OCI-LY3 (cell line): ENCODE measurements at regions not wholly inside any gene's neighbourhood (a gene's known extent, or its start where the extent isn't known, plus 50 kb on each side); places are given as distances from the start of the nearest gene placed in this dataset.

ENCODE experiments used
- H2AFZ ChIP-seq: fragments of 200-600, 300-600 bp; shearing (Covaris generic); 2 replicates; pipeline ENCODE4 v1.6.0; 2014; ENCODE audit warnings: antibody characterized with exemption, low read depth, low read length
- H3K27ac ChIP-seq: fragments of 200-600, 300-600 bp; sonication (generic); 2 replicates; pipeline ENCODE4 v1.5.1; 2014; ENCODE audit warnings: mild to moderate bottlenecking, low read length, moderate library complexity, mixed read lengths
- H3K27me3 ChIP-seq: fragments of 200-600, 300-600 bp; sonication (generic); 2 replicates; pipeline ENCODE4 v1.6.1; 2014; ENCODE audit warnings: low read depth, low read length, mixed read lengths
- H3K36me3 ChIP-seq: fragments of 200-600, 300-600 bp; sonication (generic); replicated peaks from 2 replicates; pipeline ENCODE3; 2014; ENCODE audit warnings: low read depth, low read length, mixed read lengths
- H3K4me1 ChIP-seq: fragments of 300-600, 200-600 bp; sonication (generic); 2 replicates; pipeline ENCODE4 v1.6.1; 2014; ENCODE audit warnings: low read length, mixed read lengths
- H3K4me2 ChIP-seq: fragments of 200-600, 300-600 bp; sonication (generic); 2 replicates; pipeline ENCODE4 v1.6.1; 2014; ENCODE audit warnings: low read length, mixed read lengths
- H3K4me3 ChIP-seq: fragments of 300-600, 200-600 bp; sonication (generic); 2 replicates; pipeline ENCODE4 v1.5.1; 2014; ENCODE audit warnings: antibody characterized with exemption, mild to moderate bottlenecking, low read length, moderate library complexity
- H3K79me2 ChIP-seq: fragments of 300-600, 200-600 bp; shearing (Covaris generic); 2 replicates; pipeline ENCODE4 v1.6.1; 2014; ENCODE audit warnings: mild to moderate bottlenecking, low read length, mixed read lengths
- H3K9ac ChIP-seq: fragments of 300-600, 200-600 bp; shearing (Covaris generic); 2 replicates; pipeline ENCODE4 v1.6.0; 2014; ENCODE audit warnings: mild to moderate bottlenecking, low read length, moderate library complexity
- H3K9me3 ChIP-seq: fragments of 200-600, 300-600 bp; shearing (Covaris generic); 2 replicates; pipeline ENCODE4 v1.6.1; 2014; ENCODE audit warnings: low read length, mixed read lengths; ENCODE audit not compliant: insufficient read depth
- H4K20me1 ChIP-seq: fragments of 200-600, 300-600 bp; sonication (generic); 2 replicates; pipeline ENCODE4 v1.6.1; 2016; ENCODE audit warnings: low read length, mixed read lengths; ENCODE audit not compliant: insufficient read depth
- EZH2phosphoT487 ChIP-seq: fragments of 200-600 bp; shearing (Covaris generic); IDR thresholded peaks from 2 replicates; pipeline ENCODE4 v1.6.1; 2018; ENCODE audit warnings: antibody characterized with exemption, mixed run types, low read depth
- TF ChIP-seq, protein P1 (sequence below): fragments of 200-600, 300-600 bp; sonication (generic); IDR thresholded peaks from 2 replicates; pipeline ENCODE4 v1.5.1; 2014; ENCODE audit warnings: antibody characterized with exemption, low read length, low read depth

DNA sequence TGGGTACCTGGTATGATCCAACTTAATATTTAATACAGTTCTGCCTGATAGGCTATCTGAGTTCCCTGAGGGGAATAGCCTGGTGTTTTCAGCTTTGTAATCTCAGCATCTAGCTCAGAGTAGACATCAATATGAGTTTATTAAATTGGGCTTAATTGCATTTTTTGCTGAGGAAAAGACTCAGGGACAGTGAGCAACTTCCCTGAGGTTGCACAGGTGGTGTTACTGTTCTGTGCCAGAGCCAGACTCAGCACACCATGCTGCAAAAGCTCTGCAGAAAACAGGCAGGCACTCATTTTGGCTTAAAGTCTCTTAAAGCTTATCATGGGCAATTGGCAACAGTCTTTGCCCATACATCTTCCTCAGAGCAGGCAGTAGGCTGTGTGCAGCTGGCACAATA is 90.5 kb upstream of the JUN start:
- no peaks in the 10 kb centered on the region for H3K36me3 ChIP-seq
- H4K20me1 ChIP-seq = no peaks in the 10 kb centered on the region
- TF ChIP-seq EZH2phosphoT487 = no peak
- TF ChIP-seq, protein P1, sequence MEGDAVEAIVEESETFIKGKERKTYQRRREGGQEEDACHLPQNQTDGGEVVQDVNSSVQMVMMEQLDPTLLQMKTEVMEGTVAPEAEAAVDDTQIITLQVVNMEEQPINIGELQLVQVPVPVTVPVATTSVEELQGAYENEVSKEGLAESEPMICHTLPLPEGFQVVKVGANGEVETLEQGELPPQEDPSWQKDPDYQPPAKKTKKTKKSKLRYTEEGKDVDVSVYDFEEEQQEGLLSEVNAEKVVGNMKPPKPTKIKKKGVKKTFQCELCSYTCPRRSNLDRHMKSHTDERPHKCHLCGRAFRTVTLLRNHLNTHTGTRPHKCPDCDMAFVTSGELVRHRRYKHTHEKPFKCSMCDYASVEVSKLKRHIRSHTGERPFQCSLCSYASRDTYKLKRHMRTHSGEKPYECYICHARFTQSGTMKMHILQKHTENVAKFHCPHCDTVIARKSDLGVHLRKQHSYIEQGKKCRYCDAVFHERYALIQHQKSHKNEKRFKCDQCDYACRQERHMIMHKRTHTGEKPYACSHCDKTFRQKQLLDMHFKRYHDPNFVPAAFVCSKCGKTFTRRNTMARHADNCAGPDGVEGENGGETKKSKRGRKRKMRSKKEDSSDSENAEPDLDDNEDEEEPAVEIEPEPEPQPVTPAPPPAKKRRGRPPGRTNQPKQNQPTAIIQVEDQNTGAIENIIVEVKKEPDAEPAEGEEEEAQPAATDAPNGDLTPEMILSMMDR = no peak
- H3K27me3 ChIP-seq = no peaks in the 10 kb centered on the region
- no peak overlapping the region for H3K4me3 ChIP-seq
- no peaks in the 10 kb centered on the region for H3K4me1 ChIP-seq
- no peaks in the 10 kb centered on the region for H3K9me3 ChIP-seq
- H3K27ac ChIP-seq = no peak overlapping the region
- no peak overlapping the region for H3K4me2 ChIP-seq
- no peaks in the 10 kb centered on the region for H3K79me2 ChIP-seq
- H2AFZ ChIP-seq = no peak overlapping the region
- H3K9ac ChIP-seq = no peak overlapping the region

DNA sequence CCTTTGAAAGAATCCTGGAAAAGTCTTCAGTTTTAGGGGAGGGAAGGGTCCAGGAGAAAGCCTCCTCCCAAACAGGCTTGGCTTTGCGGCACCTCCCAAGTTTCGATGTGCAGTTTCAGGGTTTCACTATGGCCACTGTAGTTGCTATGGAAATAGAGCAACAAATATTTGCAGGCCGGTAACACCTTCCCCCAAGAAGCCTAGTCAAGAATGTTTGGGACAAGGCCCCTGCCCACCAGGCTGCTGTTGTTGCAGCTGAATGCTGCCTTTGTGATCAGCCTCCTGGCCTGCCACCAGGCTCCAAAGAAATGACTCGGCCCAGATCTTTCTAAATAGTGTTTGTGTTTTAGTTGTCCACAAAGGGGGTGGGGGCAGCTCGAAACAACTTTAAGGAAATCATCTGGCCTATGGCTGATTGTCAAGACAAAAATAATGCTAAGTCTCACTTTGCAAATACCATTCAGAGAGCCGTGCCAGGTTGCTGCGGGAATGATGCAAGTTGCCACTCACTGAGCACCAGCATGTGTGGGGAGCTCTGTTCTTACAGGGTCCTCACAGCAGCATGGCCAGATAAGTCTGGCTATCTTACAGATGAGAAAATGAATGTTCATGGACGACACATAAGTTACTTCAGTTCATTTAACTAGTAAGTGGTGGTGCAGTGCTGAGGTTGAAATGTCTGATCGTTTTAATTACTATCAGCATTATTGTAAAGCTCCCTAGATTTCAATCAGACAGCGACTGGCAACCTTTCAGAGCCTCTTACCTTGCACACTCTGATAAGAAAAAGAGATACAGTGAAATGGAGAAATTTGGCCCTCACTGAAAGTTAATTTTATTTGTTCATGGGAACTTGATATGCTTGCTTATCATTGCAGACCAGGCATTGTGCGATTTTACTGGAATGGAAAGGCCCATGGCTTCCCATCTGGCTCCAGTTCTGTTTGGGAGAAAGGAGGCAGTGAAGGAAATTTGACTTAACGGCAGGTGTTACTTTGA is 91.2 kb upstream of the JUN start:
- Histone ChIP-seq H3K36me3 (no peaks in the 10 kb centered on the region), H3K27me3 (no peaks in the 10 kb centered on the region), H2AFZ (no peak overlapping the region), H3K27ac (no peak overlapping the region), H3K9ac (no peak overlapping the region), H4K20me1 (no peaks in the 10 kb centered on the region), H3K4me1 (no peaks in the 10 kb centered on the region), H3K79me2 (no peaks in the 10 kb centered on the region), H3K9me3 (no peaks in the 10 kb centered on the region), H3K4me2 (no peak overlapping the region), H3K4me3 (no peak overlapping the region)
- TF ChIP-seq, protein P1 = no peak
- TF ChIP-seq EZH2phosphoT487 = no peak

DNA sequence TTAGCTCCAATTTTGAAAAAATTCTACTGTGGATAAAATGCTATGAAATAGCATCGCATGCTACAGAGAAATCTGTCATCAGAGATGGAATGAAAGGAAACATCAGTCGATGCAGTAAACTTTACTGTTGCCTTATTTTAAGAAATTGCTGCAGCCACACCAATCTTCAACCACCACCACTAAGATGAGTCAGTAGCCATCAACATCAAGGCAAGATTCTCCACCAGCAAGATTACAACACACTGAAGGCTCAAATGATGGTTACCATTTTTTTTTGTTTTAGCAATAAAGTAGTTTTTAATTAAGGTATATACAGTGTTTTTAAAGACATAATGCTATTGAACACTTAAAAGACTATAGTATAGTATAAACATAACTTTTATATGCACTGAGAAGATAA is 95.6 kb upstream of the JUN start:
- peaks cover 20% of the 10 kb centered on the region for H3K4me1 ChIP-seq
- H3K79me2 ChIP-seq = no peaks in the 10 kb centered on the region

DNA sequence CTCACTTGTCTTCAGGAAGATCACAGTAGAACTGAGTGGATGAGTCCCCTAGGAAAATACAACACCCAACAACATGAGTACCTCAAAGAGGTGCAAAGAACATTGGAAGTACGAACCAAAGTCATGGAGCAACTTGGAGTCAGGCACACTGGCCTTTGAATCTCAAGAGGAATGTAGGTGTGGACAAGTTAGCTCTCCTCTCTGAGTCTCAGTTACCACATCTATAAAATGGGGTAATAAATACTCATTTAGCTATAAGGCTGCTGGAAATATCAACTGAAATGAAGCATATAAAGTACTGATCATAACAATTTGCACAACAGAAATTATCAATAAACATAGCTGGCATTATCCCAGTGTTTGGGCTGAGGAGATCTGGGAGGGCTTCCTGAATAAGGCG is 96.7 kb upstream of the JUN start:
- H3K4me2 ChIP-seq = no peak overlapping the region
- H3K4me1 ChIP-seq = peaks cover 31% of the 10 kb centered on the region

More for the DNA sequence above, 95.6 kb upstream of the JUN start:
- Histone ChIP-seq H3K4me3 (no peak overlapping the region), H3K9me3 (no peaks in the 10 kb centered on the region), H3K36me3 (no peaks in the 10 kb centered on the region), H3K9ac (no peak overlapping the region), H3K27me3 (no peaks in the 10 kb centered on the region), H3K4me2 (no peak overlapping the region), H3K27ac (no peak overlapping the region), H2AFZ (no peak overlapping the region), H4K20me1 (no peaks in the 10 kb centered on the region)
- no peak for TF ChIP-seq EZH2phosphoT487
- TF ChIP-seq, protein P1 = no peak

More for the DNA sequence above, 96.7 kb upstream of the JUN start:
- no peak for TF ChIP-seq EZH2phosphoT487
- TF ChIP-seq, protein P1 = no peak
- Histone ChIP-seq H3K27me3 (no peaks in the 10 kb centered on the region), H3K79me2 (no peaks in the 10 kb centered on the region), H3K4me3 (no peak overlapping the region), H3K36me3 (no peaks in the 10 kb centered on the region), H3K9ac (no peak overlapping the region), H3K27ac (no peak overlapping the region), H4K20me1 (no peaks in the 10 kb centered on the region), H2AFZ (no peak overlapping the region), H3K9me3 (no peaks in the 10 kb centered on the region)
